ENCODE measurements at regions not wholly inside any gene's neighbourhood (a gene's known extent, or its start where the extent isn't known, plus 50 kb on each side); places are given as distances from the start of the nearest gene placed in this dataset.

- H2AFZ ChIP-seq (replicated peaks; ENCODE audit: low read length, poor library complexity), result no peak overlapping the region
- no peak overlapping the region for H3K14ac ChIP-seq (replicated peaks; ENCODE audit: low read depth, low read length)
- H4K8ac ChIP-seq (ENCODE audit: low read depth in 2 of 2, low read length in 2 of 2), result no peak overlapping the region
- H2AK9ac ChIP-seq (replicated peaks; ENCODE audit: low read depth, low read length, poor library complexity), result no peak overlapping the region
- no peak overlapping the region for H3K4me2 ChIP-seq (ENCODE audit: low read depth, low read length)
- POLR2A ChIA-PET (ENCODE audit: unreplicated experiment), result no interaction called here
- H4K20me1 ChIP-seq (ENCODE audit: insufficient read depth, low read length), result no peaks in the 10 kb centered on the region
- H3K79me1 ChIP-seq (ENCODE audit: low read depth in 1 of 2, low read length in 2 of 2), result no peaks in the 10 kb centered on the region
- no peak overlapping the region for H2BK5ac ChIP-seq (ENCODE audit: low read depth, low read length, poor library complexity, severe bottlenecking)
- H3K9me3 ChIP-seq (ENCODE audit: control insufficient read depth, insufficient read depth, low read length), result no peaks in the 10 kb centered on the region
- in situ Hi-C loops (cut with MboI; ENCODE audit: low sequenced_read_pairs) (no loop called here), intact Hi-C loops (cut with micrococcal nuclease) (no loop called here), dilution Hi-C loops (cut with HindIII; ENCODE audit: low sequenced_read_pairs, unreplicated experiment) (no loop called here)
- no peak overlapping the region for H3K4me3 ChIP-seq (ENCODE audit: insufficient read depth, low read depth, low read length)
- no peak overlapping the region for H3K23ac ChIP-seq (ENCODE audit: low read depth, low read length)
- H3K4me1 ChIP-seq (ENCODE audit: control insufficient read depth, insufficient read depth, low read length), result no peaks in the 10 kb centered on the region
- H4K91ac ChIP-seq (ENCODE audit: insufficient read depth, low read depth, low read length), result no peak overlapping the region
- H3K56ac ChIP-seq (ENCODE audit: extremely low read depth, insufficient read depth, low read length), result no peak overlapping the region
- no peak overlapping the region for H2AK5ac ChIP-seq (ENCODE audit: low read depth, low read length)
- H3K9me1 ChIP-seq (ENCODE audit: insufficient read depth, low read length), result no peaks in the 10 kb centered on the region
- ATAC-seq (ENCODE audit: low read depth) (no peak), DNase-seq (no peak)
- no peaks in the 10 kb centered on the region for H3K36me3 ChIP-seq (ENCODE audit: control insufficient read depth, insufficient read depth, low read length)
- no peak overlapping the region for H3K4ac ChIP-seq (ENCODE audit: low read depth, low read length)
- H3K9ac ChIP-seq (ENCODE audit: low read depth, low read length), result no peak overlapping the region
- H3K27me3 ChIP-seq (ENCODE audit: control insufficient read depth, insufficient read depth, low read length), result peaks cover 17% of the 10 kb centered on the region
- CTCF ChIA-PET, result no interaction called here
- no peak overlapping the region for H4K5ac ChIP-seq (ENCODE audit: low read depth, low read length)
- no peak overlapping the region for H3K18ac ChIP-seq (ENCODE audit: low read depth, low read length)
- 80% methylated on average over 1 of the region's 4 CpGs; no CpG with 5 or more reads in 1 of the 2 experiments for WGBS, 2 experiments (ENCODE audit: extremely low coverage in 2 of 2, insufficient read length in 1 of 2)
- H2BK20ac ChIP-seq (ENCODE audit: low read depth, low read length), result no peak overlapping the region
- TF ChIP-seq, protein P1, sequence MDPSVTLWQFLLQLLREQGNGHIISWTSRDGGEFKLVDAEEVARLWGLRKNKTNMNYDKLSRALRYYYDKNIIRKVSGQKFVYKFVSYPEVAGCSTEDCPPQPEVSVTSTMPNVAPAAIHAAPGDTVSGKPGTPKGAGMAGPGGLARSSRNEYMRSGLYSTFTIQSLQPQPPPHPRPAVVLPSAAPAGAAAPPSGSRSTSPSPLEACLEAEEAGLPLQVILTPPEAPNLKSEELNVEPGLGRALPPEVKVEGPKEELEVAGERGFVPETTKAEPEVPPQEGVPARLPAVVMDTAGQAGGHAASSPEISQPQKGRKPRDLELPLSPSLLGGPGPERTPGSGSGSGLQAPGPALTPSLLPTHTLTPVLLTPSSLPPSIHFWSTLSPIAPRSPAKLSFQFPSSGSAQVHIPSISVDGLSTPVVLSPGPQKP (IDR thresholded peaks at IDR 0.05; ENCODE audit: borderline replicate concordance, low read depth, low read length), result no peak
- TF ChIP-seq NFE2L2 (IDR thresholded peaks at IDR 0.05; ENCODE audit: low read depth, low read length) (no peak), RCOR1 (IDR thresholded peaks at IDR 0.05; ENCODE audit: insufficient replicate concordance, low read length) (no peak), FOS (IDR thresholded peaks at IDR 0.05; ENCODE audit: low read depth, low read length) (no peak), SMC3 (IDR thresholded peaks at IDR 0.05; ENCODE audit: low read depth, low read length) (no peak), MAFK (IDR thresholded peaks at IDR 0.05; ENCODE audit: low read depth, low read length) (no peak), USF2 (IDR thresholded peaks at IDR 0.05; ENCODE audit: low read depth, low read length) (no peak), POLR2A (IDR thresholded peaks at IDR 0.05; ENCODE audit: low read depth, low read length) (no peak), BHLHE40 (IDR thresholded peaks at IDR 0.05; ENCODE audit: low read depth, low read length) (no peak), RFX5 (IDR thresholded peaks at IDR 0.05; ENCODE audit: low read depth, low read length) (no peak), MXI1 (IDR thresholded peaks at IDR 0.05; ENCODE audit: borderline replicate concordance, low read depth, low read length) (no peak), CEBPB (IDR thresholded peaks at IDR 0.05; ENCODE audit: low read depth, low read length) (no peak), MAZ (IDR thresholded peaks at IDR 0.05; ENCODE audit: borderline replicate concordance, low read depth, low read length) (no peak), RAD21 (IDR thresholded peaks at IDR 0.05; ENCODE audit: low read length) (no peak), CHD1 (IDR thresholded peaks at IDR 0.05; ENCODE audit: low read depth, low read length) (no peak)
- TF ChIP-seq, protein P2, sequence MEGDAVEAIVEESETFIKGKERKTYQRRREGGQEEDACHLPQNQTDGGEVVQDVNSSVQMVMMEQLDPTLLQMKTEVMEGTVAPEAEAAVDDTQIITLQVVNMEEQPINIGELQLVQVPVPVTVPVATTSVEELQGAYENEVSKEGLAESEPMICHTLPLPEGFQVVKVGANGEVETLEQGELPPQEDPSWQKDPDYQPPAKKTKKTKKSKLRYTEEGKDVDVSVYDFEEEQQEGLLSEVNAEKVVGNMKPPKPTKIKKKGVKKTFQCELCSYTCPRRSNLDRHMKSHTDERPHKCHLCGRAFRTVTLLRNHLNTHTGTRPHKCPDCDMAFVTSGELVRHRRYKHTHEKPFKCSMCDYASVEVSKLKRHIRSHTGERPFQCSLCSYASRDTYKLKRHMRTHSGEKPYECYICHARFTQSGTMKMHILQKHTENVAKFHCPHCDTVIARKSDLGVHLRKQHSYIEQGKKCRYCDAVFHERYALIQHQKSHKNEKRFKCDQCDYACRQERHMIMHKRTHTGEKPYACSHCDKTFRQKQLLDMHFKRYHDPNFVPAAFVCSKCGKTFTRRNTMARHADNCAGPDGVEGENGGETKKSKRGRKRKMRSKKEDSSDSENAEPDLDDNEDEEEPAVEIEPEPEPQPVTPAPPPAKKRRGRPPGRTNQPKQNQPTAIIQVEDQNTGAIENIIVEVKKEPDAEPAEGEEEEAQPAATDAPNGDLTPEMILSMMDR (conservative IDR thresholded peaks at IDR 0.05; ENCODE audit: low read depth, low read length), result no peak
- no peak overlapping the region for H2BK15ac ChIP-seq (ENCODE audit: low read depth, low read length)
- no peak overlapping the region for H3K27ac ChIP-seq (ENCODE audit: insufficient read depth, low read length)
- BruUV-seq (replicated peaks), result no TSS peak
- H2BK120ac ChIP-seq (ENCODE audit: low read depth, low read length), result no peak overlapping the region
Observed at GRCh38 chr4:138838251-138838650, 177.3 kb upstream of the NOCT start.
